ENCODE measurements at regions not wholly inside any gene's neighbourhood (a gene's known extent, or its start where the extent isn't known, plus 50 kb on each side); places are given as distances from the start of the nearest gene placed in this dataset.

GRCh38 chr4:166386491-166387360 lies 513.7 kb downstream of the TLL1 start:
- DNase-seq: no peak

GRCh38 chr4:166391501-166391900 lies 518.5 kb downstream of the TLL1 start:
- DNase-seq: no peak

GRCh38 chr4:166399021-166399420 lies 526.0 kb downstream of the TLL1 start:
- DNase-seq: no peak

- DNase-seq: peak; percentile 72
Observed at GRCh38 chr4:166400270-166400894, 527.3 kb downstream of the TLL1 start.

- no peak for DNase-seq
Observed at GRCh38 chr4:166413356-166413755, 540.3 kb downstream of the TLL1 start.

GRCh38 chr4:166414431-166414830 lies 541.4 kb downstream of the TLL1 start:
- DNase-seq: no peak

- DNase-seq: no peak
Observed at GRCh38 chr4:166415749-166416148, 542.7 kb downstream of the TLL1 start.

GRCh38 chr4:166421556-166422156 lies 548.6 kb downstream of the TLL1 start:
- DNase-seq: no peak

GRCh38 chr4:166422475-166422874 lies 549.4 kb downstream of the TLL1 start:
- DNase-seq: no peak

GRCh38 chr4:166426300-166426863 lies 553.3 kb downstream of the TLL1 start:
- DNase-seq: no peak

GRCh38 chr4:166432125-166432524 lies 559.1 kb downstream of the TLL1 start:
- DNase-seq: no peak

- DNase-seq: no peak
Observed at GRCh38 chr4:166432842-166433241, 559.8 kb downstream of the TLL1 start.

- DNase-seq: no peak
Observed at GRCh38 chr4:166435449-166435848, 562.4 kb downstream of the TLL1 start.

GRCh38 chr4:166458756-166459155 lies 585.7 kb downstream of the TLL1 start:
- no peak for DNase-seq

- DNase-seq: no peak
Observed at GRCh38 chr4:166459621-166460020, 586.6 kb downstream of the TLL1 start.

GRCh38 chr4:166460769-166461550 lies 587.9 kb downstream of the TLL1 start:
- DNase-seq: no peak

- no peak for DNase-seq
Observed at GRCh38 chr4:166481055-166481454, 608.0 kb downstream of the TLL1 start.

- no peak for DNase-seq
Observed at GRCh38 chr4:166481739-166482138, 608.7 kb downstream of the TLL1 start.

- no peak for DNase-seq
Observed at GRCh38 chr4:166482758-166483157, 609.7 kb downstream of the TLL1 start.

- DNase-seq: no peak
Observed at GRCh38 chr4:166491635-166492034, 618.6 kb downstream of the TLL1 start.

GRCh38 chr4:166493924-166494345 lies 620.9 kb downstream of the TLL1 start:
- DNase-seq: no peak

GRCh38 chr4:166498546-166498945 lies 625.5 kb downstream of the TLL1 start:
- DNase-seq: no peak

- DNase-seq: no peak
Observed at GRCh38 chr4:166499820-166500219, 626.8 kb downstream of the TLL1 start.
